ENCODE measurements at regions not wholly inside any gene's neighbourhood (a gene's known extent, or its start where the extent isn't known, plus 50 kb on each side); places are given as distances from the start of the nearest gene placed in this dataset.

- no peak for DNase-seq (ENCODE audit: low read depth)
Measured at GRCh38 chr14:98871796-98872195, 400.2 kb downstream of the BCL11B start.

GRCh38 chr14:98877065-98877464, 394.9 kb downstream of the BCL11B start:
- no peak for DNase-seq (ENCODE audit: low read depth)

- no peak for DNase-seq (ENCODE audit: low read depth)
Measured at GRCh38 chr14:98878282-98878681, 393.7 kb downstream of the BCL11B start.

GRCh38 chr14:98886982-98887381, 385.0 kb downstream of the BCL11B start:
- DNase-seq (ENCODE audit: low read depth): no peak

- DNase-seq (ENCODE audit: low read depth): no peak
Measured at GRCh38 chr14:98888281-98888680, 383.7 kb downstream of the BCL11B start.

- no peak for DNase-seq (ENCODE audit: low read depth)
Measured at GRCh38 chr14:98888927-98889835, 382.8 kb downstream of the BCL11B start.

- no peak for DNase-seq (ENCODE audit: low read depth)
Measured at GRCh38 chr14:98889836-98890185, 382.2 kb downstream of the BCL11B start.

GRCh38 chr14:98890556-98891340, 381.2 kb downstream of the BCL11B start:
- no peak for DNase-seq (ENCODE audit: low read depth)

GRCh38 chr14:98893675-98894074, 378.3 kb downstream of the BCL11B start:
- peak; percentile 9 for DNase-seq (ENCODE audit: low read depth)

- DNase-seq (ENCODE audit: low read depth): no peak
Measured at GRCh38 chr14:98894600-98894999, 377.4 kb downstream of the BCL11B start.

- DNase-seq (ENCODE audit: low read depth): no peak
Measured at GRCh38 chr14:98896449-98896848, 375.5 kb downstream of the BCL11B start.

GRCh38 chr14:98897605-98898309, 374.2 kb downstream of the BCL11B start:
- no peak for DNase-seq (ENCODE audit: low read depth)

GRCh38 chr14:98899441-98899840, 372.6 kb downstream of the BCL11B start:
- DNase-seq (ENCODE audit: low read depth): no peak

GRCh38 chr14:98900236-98900635, 371.8 kb downstream of the BCL11B start:
- no peak for DNase-seq (ENCODE audit: low read depth)

- DNase-seq (ENCODE audit: low read depth): no peak
Measured at GRCh38 chr14:98900798-98901197, 371.2 kb downstream of the BCL11B start.

GRCh38 chr14:98901511-98902205, 370.3 kb downstream of the BCL11B start:
- DNase-seq (ENCODE audit: low read depth): no peak

- DNase-seq (ENCODE audit: low read depth): no peak
Measured at GRCh38 chr14:98903371-98903770, 368.6 kb downstream of the BCL11B start.

- no peak for DNase-seq (ENCODE audit: low read depth)
Measured at GRCh38 chr14:98904677-98905076, 367.3 kb downstream of the BCL11B start.

- peak; percentile 7 for DNase-seq (ENCODE audit: low read depth)
Measured at GRCh38 chr14:98906123-98906995, 365.6 kb downstream of the BCL11B start.

- DNase-seq (ENCODE audit: low read depth): no peak
Measured at GRCh38 chr14:98907271-98907670, 364.7 kb downstream of the BCL11B start.

GRCh38 chr14:98908050-98908449, 363.9 kb downstream of the BCL11B start:
- no peak for DNase-seq (ENCODE audit: low read depth)
